NB4 (cell line): ENCODE measurements at regions not wholly inside any gene's neighbourhood (a gene's known extent, or its start where the extent isn't known, plus 50 kb on each side); places are given as distances from the start of the nearest gene placed in this dataset.

ENCODE experiments used
- DNase-seq: peaks from one replicate; pipeline ENCODE4 v3.0.0; 2010; ENCODE audit warnings: low read depth
- H3K4me3 ChIP-seq: one replicate; pipeline ENCODE4 v1.5.1; 2011; ENCODE audit warnings: mild to moderate bottlenecking, low read depth, low read length, moderate library complexity
- MYC ChIP-seq: IDR thresholded peaks from 2 replicates; pipeline ENCODE4 v1.6.1; 2011; ENCODE audit warnings: low read depth, low read length
- POLR2A ChIP-seq: IDR thresholded peaks from 2 replicates; pipeline ENCODE4 v1.6.1; 2011; ENCODE audit warnings: mild to moderate bottlenecking; ENCODE audit not compliant: insufficient read length; ENCODE audit errors: extremely low read depth
- TF ChIP-seq, protein P1 (sequence below): IDR thresholded peaks from one replicate; pipeline ENCODE4 v1.5.1; 2012; ENCODE audit warnings: low read depth, low read length
- TF ChIP-seq, protein P2 (sequence below): IDR thresholded peaks from 2 replicates; pipeline ENCODE4 v1.6.1; 2011; ENCODE audit warnings: low read depth, low read length

DNA sequence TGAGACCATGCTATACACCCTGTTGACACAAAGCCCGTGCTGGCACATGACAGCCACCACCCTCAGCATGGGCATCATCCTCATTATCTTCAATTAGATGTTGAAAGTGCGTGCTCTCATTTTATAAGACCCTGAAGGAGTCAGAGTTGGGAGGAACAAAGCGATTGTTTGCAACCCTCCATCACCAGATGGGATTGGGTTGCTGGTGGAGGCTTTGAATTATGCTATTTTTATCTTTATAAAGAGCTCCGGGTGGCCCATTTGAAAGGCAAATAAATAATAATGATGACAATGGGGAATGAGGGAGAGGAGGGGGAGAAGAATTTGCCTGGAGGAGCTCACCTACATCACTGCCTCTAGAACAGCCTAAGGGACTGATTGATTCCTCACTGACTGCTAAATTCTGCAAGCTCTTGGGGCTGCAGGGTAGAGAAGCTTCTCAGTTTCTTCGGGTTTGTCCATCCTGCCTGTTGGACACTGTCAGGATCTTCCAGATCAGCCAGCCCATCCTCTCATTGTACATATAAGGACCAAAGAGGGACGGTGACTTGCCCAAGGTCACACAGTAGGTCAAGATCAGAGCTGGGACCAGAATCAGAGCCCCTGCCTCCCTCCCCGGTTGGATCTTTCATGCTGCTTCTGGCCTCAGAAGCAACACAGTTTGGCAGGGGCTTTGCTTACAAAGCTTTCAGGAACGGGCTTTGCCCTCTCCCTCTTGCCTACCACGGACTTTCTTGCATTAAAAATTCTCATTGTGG is 130.9 kb upstream of the ZBTB40 start:
- TF ChIP-seq, protein P1, sequence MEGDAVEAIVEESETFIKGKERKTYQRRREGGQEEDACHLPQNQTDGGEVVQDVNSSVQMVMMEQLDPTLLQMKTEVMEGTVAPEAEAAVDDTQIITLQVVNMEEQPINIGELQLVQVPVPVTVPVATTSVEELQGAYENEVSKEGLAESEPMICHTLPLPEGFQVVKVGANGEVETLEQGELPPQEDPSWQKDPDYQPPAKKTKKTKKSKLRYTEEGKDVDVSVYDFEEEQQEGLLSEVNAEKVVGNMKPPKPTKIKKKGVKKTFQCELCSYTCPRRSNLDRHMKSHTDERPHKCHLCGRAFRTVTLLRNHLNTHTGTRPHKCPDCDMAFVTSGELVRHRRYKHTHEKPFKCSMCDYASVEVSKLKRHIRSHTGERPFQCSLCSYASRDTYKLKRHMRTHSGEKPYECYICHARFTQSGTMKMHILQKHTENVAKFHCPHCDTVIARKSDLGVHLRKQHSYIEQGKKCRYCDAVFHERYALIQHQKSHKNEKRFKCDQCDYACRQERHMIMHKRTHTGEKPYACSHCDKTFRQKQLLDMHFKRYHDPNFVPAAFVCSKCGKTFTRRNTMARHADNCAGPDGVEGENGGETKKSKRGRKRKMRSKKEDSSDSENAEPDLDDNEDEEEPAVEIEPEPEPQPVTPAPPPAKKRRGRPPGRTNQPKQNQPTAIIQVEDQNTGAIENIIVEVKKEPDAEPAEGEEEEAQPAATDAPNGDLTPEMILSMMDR: no peak
- no peak for TF ChIP-seq MYC
- no peak for TF ChIP-seq POLR2A
- TF ChIP-seq, protein P2, sequence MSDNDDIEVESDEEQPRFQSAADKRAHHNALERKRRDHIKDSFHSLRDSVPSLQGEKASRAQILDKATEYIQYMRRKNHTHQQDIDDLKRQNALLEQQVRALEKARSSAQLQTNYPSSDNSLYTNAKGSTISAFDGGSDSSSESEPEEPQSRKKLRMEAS: no peak
- no peak overlapping the region for H3K4me3 ChIP-seq

DNA sequence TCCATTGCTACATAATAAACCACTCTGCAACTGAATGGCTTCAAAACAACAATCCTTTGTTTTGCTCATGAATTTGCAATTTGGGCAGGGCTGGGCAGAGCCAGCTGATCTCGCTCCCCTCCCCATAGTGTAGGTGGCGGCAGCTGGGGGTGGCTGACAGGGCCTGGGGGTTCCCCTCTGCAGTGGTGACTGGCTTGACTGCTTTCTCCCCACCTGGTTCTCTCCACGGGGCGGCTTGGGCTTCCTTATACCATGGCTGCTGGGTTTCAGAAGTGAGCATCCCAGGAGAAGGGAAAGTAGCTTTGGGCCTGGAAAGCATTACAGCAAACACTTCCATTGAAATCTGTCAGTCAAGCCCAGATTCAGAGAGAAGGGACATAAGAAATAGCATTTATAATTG is 129.7 kb upstream of the ZBTB40 start:
- H3K4me3 ChIP-seq: no peak overlapping the region
- DNase-seq: no peak
- TF ChIP-seq, protein P2: no peak
- TF ChIP-seq POLR2A (no peak), MYC (no peak)
- TF ChIP-seq, protein P1: no peak

More for the DNA sequence above, 130.9 kb upstream of the ZBTB40 start:
- no peak for DNase-seq

DNA sequence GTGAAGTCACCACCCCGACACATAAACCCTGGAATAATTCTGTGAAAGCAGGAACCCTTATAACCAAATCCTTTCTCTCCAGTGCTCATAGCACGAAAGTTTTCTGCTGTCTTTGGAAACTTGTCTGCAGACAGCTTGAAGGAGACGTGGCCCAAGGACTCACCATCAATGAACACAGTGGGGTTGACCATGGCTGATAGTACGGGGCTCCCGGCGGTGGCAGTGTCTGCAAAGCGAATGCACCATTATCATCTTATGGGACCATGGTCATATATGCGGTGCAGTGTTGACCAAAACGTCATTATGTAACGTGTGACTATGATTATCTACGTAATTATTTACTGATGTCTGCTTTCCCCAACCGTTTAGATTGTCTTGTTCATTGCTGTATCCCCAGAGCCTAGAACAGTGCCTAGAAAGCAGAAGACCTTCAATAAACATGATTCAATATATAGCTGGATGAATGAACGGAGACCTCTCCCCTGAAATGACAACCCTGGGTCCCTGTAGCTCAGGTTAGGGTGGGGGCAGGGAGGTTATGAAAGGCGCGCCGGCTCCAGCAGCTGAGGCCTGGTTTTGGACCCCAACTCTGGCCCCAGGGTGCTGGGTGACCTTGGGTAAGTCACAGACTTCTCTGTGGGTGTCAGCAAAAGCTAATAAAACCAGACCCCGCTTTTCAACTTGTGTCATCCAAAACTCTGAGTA is 128.4 kb upstream of the ZBTB40 start:
- TF ChIP-seq MYC (no peak), POLR2A (no peak)
- TF ChIP-seq, protein P1: no peak
- TF ChIP-seq, protein P2: no peak
- H3K4me3 ChIP-seq: no peak overlapping the region
- no peak for DNase-seq

DNA sequence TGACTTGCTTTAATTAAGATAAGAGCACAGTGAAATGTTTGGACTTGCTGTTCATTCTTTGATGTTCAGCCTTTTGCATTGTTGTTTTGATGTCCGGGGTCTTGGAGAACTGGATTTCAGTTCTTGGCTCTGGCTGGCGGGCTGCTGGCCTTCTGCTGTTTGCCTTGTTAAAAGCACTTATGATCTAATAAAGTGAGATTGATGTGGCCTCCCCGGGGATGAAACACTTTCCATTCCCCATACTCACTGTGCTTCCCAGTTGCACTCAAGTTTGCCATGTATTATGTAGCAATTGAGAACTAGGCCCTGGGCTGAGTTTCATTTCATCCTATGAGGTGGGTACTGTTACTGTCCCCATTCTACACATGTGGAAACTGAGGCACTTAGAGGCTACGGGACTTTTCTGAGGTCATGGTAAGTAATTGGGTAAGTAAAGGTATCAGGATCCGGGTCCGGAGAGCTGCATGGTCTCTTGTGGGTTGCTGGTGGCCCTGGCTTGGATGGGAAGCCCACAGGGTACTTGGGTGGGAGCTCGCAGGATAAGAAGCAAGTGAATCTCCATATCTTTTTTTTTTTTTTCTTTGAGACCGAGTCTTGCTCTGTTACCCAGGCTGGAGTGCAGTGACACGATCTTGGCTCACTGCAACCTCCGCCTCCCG is 127.7 kb upstream of the ZBTB40 start:
- TF ChIP-seq, protein P1: no peak
- TF ChIP-seq MYC (no peak), POLR2A (no peak)
- TF ChIP-seq, protein P2: no peak
- no peak overlapping the region for H3K4me3 ChIP-seq
- DNase-seq: no peak

DNA sequence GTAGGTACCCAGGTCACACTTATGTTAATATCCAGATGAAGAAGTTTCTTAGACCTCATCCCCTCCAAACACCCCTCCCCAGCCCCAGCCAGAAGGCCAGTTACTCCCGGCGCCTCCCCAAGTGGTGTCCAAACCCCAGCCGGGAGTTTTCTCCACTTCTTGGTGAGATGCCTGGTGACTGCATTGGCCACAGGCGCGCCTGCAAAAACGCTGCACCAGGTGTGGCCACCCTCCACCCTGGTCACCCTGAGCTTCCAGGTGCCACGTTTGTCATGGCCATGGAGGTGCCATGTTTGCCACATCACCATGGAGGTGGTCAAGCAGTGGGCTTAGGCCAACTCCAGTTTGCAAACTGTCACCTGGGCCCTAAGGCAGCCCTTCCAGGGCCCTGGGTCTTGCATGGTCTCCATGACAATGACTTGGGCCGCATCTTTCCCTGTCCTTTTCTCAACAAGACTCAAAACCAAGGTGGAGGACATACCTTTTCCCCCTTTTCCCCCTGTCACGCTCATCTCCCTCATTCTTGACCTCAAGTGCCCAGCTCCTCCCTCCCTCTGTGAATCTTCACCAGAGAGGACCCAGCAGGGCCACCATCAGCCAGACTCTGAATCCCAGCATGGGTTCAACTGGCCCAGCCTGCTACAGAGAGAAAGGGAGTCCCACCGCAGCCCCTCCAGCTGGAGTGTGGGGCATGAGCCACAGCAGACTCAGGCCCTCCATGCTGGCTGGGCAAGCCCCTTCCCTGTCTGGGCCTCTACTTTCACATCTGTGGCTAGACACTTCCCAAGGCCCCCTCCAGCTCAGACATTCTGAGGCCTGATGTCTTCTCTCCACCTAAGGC is 125.9 kb upstream of the ZBTB40 start:
- TF ChIP-seq POLR2A: no peak
- TF ChIP-seq, protein P1: no peak
- TF ChIP-seq, protein P2: no peak
- no peak for TF ChIP-seq MYC
- no peak for DNase-seq

More for the DNA sequence above, 125.9 kb upstream of the ZBTB40 start:
- no peak overlapping the region for H3K4me3 ChIP-seq
